ENCODE measurements at regions not wholly inside any gene's neighbourhood (a gene's known extent, or its start where the extent isn't known, plus 50 kb on each side); places are given as distances from the start of the nearest gene placed in this dataset.

- H3K36me3 ChIP-seq (ENCODE audit: insufficient read depth, low read length) = no peaks in the 10 kb centered on the region
- H3K4me2 ChIP-seq (ENCODE audit: low read depth, low read length, poor library complexity, severe bottlenecking) = no peak overlapping the region
- no peak overlapping the region for H3K9ac ChIP-seq (ENCODE audit: low read depth, low read length, poor library complexity, severe bottlenecking)
- no peak overlapping the region for H2AFZ ChIP-seq (ENCODE audit: low read length)
- TF ChIP-seq EZH2phosphoT487 (IDR thresholded peaks at IDR 0.05; ENCODE audit: borderline replicate concordance) = no peak
- TF ChIP-seq, protein P1, sequence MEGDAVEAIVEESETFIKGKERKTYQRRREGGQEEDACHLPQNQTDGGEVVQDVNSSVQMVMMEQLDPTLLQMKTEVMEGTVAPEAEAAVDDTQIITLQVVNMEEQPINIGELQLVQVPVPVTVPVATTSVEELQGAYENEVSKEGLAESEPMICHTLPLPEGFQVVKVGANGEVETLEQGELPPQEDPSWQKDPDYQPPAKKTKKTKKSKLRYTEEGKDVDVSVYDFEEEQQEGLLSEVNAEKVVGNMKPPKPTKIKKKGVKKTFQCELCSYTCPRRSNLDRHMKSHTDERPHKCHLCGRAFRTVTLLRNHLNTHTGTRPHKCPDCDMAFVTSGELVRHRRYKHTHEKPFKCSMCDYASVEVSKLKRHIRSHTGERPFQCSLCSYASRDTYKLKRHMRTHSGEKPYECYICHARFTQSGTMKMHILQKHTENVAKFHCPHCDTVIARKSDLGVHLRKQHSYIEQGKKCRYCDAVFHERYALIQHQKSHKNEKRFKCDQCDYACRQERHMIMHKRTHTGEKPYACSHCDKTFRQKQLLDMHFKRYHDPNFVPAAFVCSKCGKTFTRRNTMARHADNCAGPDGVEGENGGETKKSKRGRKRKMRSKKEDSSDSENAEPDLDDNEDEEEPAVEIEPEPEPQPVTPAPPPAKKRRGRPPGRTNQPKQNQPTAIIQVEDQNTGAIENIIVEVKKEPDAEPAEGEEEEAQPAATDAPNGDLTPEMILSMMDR (conservative IDR thresholded peaks at IDR 0.05; ENCODE audit: low read length) = no peak
- no peaks in the 10 kb centered on the region for H3F3A ChIP-seq (ENCODE audit: low read depth)
- no peaks in the 10 kb centered on the region for H4K20me1 ChIP-seq (ENCODE audit: insufficient read depth, low read length, poor library complexity, severe bottlenecking)
- H3K9me3 ChIP-seq (ENCODE audit: insufficient read depth, low read depth, low read length) = 0 out of 2 replicates have a peak, but pooled peaks cover 3% of the 10 kb centered on the region
- H3K4me1 ChIP-seq (ENCODE audit: insufficient read depth, low read length, poor library complexity, severe bottlenecking) = no peaks in the 10 kb centered on the region
- no peak overlapping the region for H3K4me3 ChIP-seq (ENCODE audit: low read length, poor library complexity, severe bottlenecking)
- H3K27me3 ChIP-seq (ENCODE audit: insufficient read depth, low read length, poor library complexity, severe bottlenecking) = no peaks in the 10 kb centered on the region
- H3K79me2 ChIP-seq (ENCODE audit: insufficient read depth, low read length) = no peaks in the 10 kb centered on the region
- no peaks in the 10 kb centered on the region for H3K9me2 ChIP-seq (replicated peaks; ENCODE audit: low read depth, low read length)
Observed at GRCh38 chr7:47190462-47190861, 391.4 kb downstream of the TNS3 start.

- Histone ChIP-seq H3K9ac (ENCODE audit: low read depth, low read length, poor library complexity, severe bottlenecking) (no peak overlapping the region), H3K79me2 (ENCODE audit: insufficient read depth, low read length) (no peaks in the 10 kb centered on the region), H3K4me3 (ENCODE audit: low read length, poor library complexity, severe bottlenecking) (no peak overlapping the region), H3K9me2 (replicated peaks; ENCODE audit: low read depth, low read length) (no peaks in the 10 kb centered on the region), H3K27me3 (ENCODE audit: insufficient read depth, low read length, poor library complexity, severe bottlenecking) (no peaks in the 10 kb centered on the region), H3K4me1 (ENCODE audit: insufficient read depth, low read length, poor library complexity, severe bottlenecking) (no peaks in the 10 kb centered on the region), H3K36me3 (ENCODE audit: insufficient read depth, low read length) (no peaks in the 10 kb centered on the region), H3K9me3 (ENCODE audit: insufficient read depth, low read depth, low read length) (0 out of 2 replicates have a peak, but pooled peaks cover 3% of the 10 kb centered on the region), H3K4me2 (ENCODE audit: low read depth, low read length, poor library complexity, severe bottlenecking) (no peak overlapping the region), H4K20me1 (ENCODE audit: insufficient read depth, low read length, poor library complexity, severe bottlenecking) (no peaks in the 10 kb centered on the region), H3F3A (ENCODE audit: low read depth) (no peaks in the 10 kb centered on the region), H2AFZ (ENCODE audit: low read length) (no peak overlapping the region)
- TF ChIP-seq EZH2phosphoT487 (IDR thresholded peaks at IDR 0.05; ENCODE audit: borderline replicate concordance) = no peak
- TF ChIP-seq, protein P1 (conservative IDR thresholded peaks at IDR 0.05; ENCODE audit: low read length) = no peak
Observed at GRCh38 chr7:47188653-47189315, 393.1 kb downstream of the TNS3 start.

- no peak overlapping the region for H3K4me2 ChIP-seq (ENCODE audit: low read depth, low read length, poor library complexity, severe bottlenecking)
- no peaks in the 10 kb centered on the region for H3K9me2 ChIP-seq (replicated peaks; ENCODE audit: low read depth, low read length)
- TF ChIP-seq, protein P1 (conservative IDR thresholded peaks at IDR 0.05; ENCODE audit: low read length) = no peak
- no peak for TF ChIP-seq EZH2phosphoT487 (IDR thresholded peaks at IDR 0.05; ENCODE audit: borderline replicate concordance)
- H3K9ac ChIP-seq (ENCODE audit: low read depth, low read length, poor library complexity, severe bottlenecking) = no peak overlapping the region
- no peak overlapping the region for H3K4me3 ChIP-seq (ENCODE audit: low read length, poor library complexity, severe bottlenecking)
- H3K79me2 ChIP-seq (ENCODE audit: insufficient read depth, low read length) = no peaks in the 10 kb centered on the region
- no peaks in the 10 kb centered on the region for H4K20me1 ChIP-seq (ENCODE audit: insufficient read depth, low read length, poor library complexity, severe bottlenecking)
- no peaks in the 10 kb centered on the region for H3K4me1 ChIP-seq (ENCODE audit: insufficient read depth, low read length, poor library complexity, severe bottlenecking)
- 0 out of 2 replicates have a peak, but pooled peaks cover 3% of the 10 kb centered on the region for H3K9me3 ChIP-seq (ENCODE audit: insufficient read depth, low read depth, low read length)
- no peaks in the 10 kb centered on the region for H3F3A ChIP-seq (ENCODE audit: low read depth)
- H3K27me3 ChIP-seq (ENCODE audit: insufficient read depth, low read length, poor library complexity, severe bottlenecking) = no peaks in the 10 kb centered on the region
- H3K36me3 ChIP-seq (ENCODE audit: insufficient read depth, low read length) = no peaks in the 10 kb centered on the region
- no peak overlapping the region for H2AFZ ChIP-seq (ENCODE audit: low read length)
Observed at GRCh38 chr7:47188136-47188535, 393.8 kb downstream of the TNS3 start.
